H1 (cell line): ENCODE measurements at regions not wholly inside any gene's neighbourhood (a gene's known extent, or its start where the extent isn't known, plus 50 kb on each side); places are given as distances from the start of the nearest gene placed in this dataset.

Experiments used
- CTCF ChIA-PET: fragments of 300-600 bp; sonication (Branson Sonifier 250); formaldehyde crosslinking; loops from one replicate; lab custom pipeline; 2021; ENCODE audit not compliant: partially characterized antibody; lab: Charles Lee
- POLR2A ChIA-PET: fragments of 300-600 bp; sonication (Branson Sonifier 250); formaldehyde crosslinking; loops from one replicate; lab custom pipeline; 2021; ENCODE audit warnings: inconsistent platforms; ENCODE audit not compliant: partially characterized antibody; lab: Charles Lee
- DNase-seq, 2 experiments: peaks; one replicate each; pipeline versions ENCODE4 v3.0.0 to v3.0.0-alpha.2; 2010 to 2022; ENCODE audit warnings: low spot score in 2 of 2, low read depth in 1 of 2, mixed read lengths in 1 of 2
- FAIRE-seq: peaks from 2 replicates; lab custom pipeline; 2011; peaks lifted over from hg19 to GRCh38; lab: Jason Lieb, UNC
- H2AFZ ChIP-seq: 2 replicates; pipeline ENCODE4 v1.8.1; 2012; ENCODE audit warnings: low read length, inconsistent platforms
- H2AK5ac ChIP-seq: 2 replicates; pipeline ENCODE4 v1.6.1; 2013; ENCODE audit warnings: low read depth, low read length
- H2BK120ac ChIP-seq: replicated peaks from 2 replicates; pipeline ENCODE3; 2013; ENCODE audit warnings: low read depth, low read length, inconsistent platforms
- H2BK12ac ChIP-seq: 2 replicates; pipeline ENCODE4 v1.6.1; 2013; ENCODE audit warnings: low read depth, low read length
- H2BK15ac ChIP-seq: 2 replicates; pipeline ENCODE4 v1.6.1; 2013; ENCODE audit warnings: low read length
- H2BK20ac ChIP-seq: 2 replicates; pipeline ENCODE4 v1.6.1; 2013; ENCODE audit warnings: low read length
- H2BK5ac ChIP-seq: 2 replicates; pipeline ENCODE4 v1.6.1; 2013; ENCODE audit warnings: low read depth, low read length
- H3K14ac ChIP-seq: 2 replicates; pipeline ENCODE4 v1.6.1; 2013; ENCODE audit warnings: inconsistent platforms; ENCODE audit not compliant: insufficient read length
- H3K18ac ChIP-seq: 2 replicates; pipeline ENCODE4 v1.6.1; 2013; ENCODE audit warnings: low read length; ENCODE audit errors: extremely low read depth
- H3K23ac ChIP-seq: 2 replicates; pipeline ENCODE4 v1.6.1; 2013; ENCODE audit warnings: inconsistent platforms; ENCODE audit not compliant: insufficient read length
- H3K23me2 ChIP-seq: 2 replicates; pipeline ENCODE4 v1.6.1; 2013; ENCODE audit warnings: low read depth, low read length
- H3K27ac ChIP-seq: 2 replicates; pipeline ENCODE4 v1.6.1; 2011; ENCODE audit warnings: low read depth, low read length, inconsistent platforms
- H3K27me3 ChIP-seq, 4 experiments: replicated peaks in 1 of 4; 1 replicate in 1 of 4; 2 replicates in 3 of 4; pipeline versions ENCODE4 v1.6.1 to v1.8.1; 2011 to 2013; ENCODE audit warnings: low read length in 3 of 4, mild to moderate bottlenecking in 3 of 4, inconsistent platforms in 2 of 4, mixed read lengths in 2 of 4, moderate library complexity in 1 of 4; ENCODE audit not compliant: control insufficient read depth in 3 of 4, insufficient read depth in 3 of 4; ENCODE audit errors: extremely low read depth in 1 of 4
- H3K36me3 ChIP-seq, 4 experiments: 2 replicates each; pipeline versions ENCODE4 v1.6.1 to v1.8.1; 2011 to 2013; ENCODE audit warnings: mild to moderate bottlenecking in 4 of 4, low read length in 3 of 4, moderate library complexity in 2 of 4, control low read depth in 1 of 4, inconsistent platforms in 1 of 4; ENCODE audit not compliant: insufficient read depth in 4 of 4, control insufficient read depth in 2 of 4
- H3K4ac ChIP-seq: replicated peaks from 2 replicates; pipeline ENCODE3; 2013; ENCODE audit warnings: low read length, low read depth, mixed read lengths, inconsistent platforms; ENCODE audit not compliant: insufficient read length
- H3K4me1 ChIP-seq, 4 experiments: replicated peaks in 1 of 4; 1 replicate in 1 of 4; 2 replicates in 3 of 4; pipeline versions ENCODE4 v1.6.1 to v1.8.1; 2011 to 2013; ENCODE audit warnings: low read length in 3 of 4, inconsistent platforms in 2 of 4, mixed read lengths in 1 of 4; ENCODE audit not compliant: insufficient read depth in 4 of 4, control insufficient read depth in 3 of 4
- H3K4me2 ChIP-seq, 2 experiments: 2 replicates each; pipeline versions ENCODE4 v1.6.1 to v1.8.1; 2011 to 2013; ENCODE audit warnings: low read depth in 2 of 2, low read length in 2 of 2, control low read depth in 1 of 2, inconsistent platforms in 1 of 2, mild to moderate bottlenecking in 1 of 2; ENCODE audit not compliant: insufficient read depth in 1 of 2
- H3K4me3 ChIP-seq, 4 experiments: fragments of 200-600, 300-600 bp in 1 of 4; sonication (generic), shearing (Covaris generic), sonication (Bioruptor Twin) in 1 of 4; 2 replicates each; pipeline versions ENCODE4 v1.5.1 to v1.8.1; 2011 to 2016; ENCODE audit warnings: low read length in 4 of 4, low read depth in 3 of 4, control low read depth in 2 of 4, inconsistent platforms in 2 of 4, mild to moderate bottlenecking in 2 of 4, mixed read lengths in 1 of 4, moderate library complexity in 1 of 4; ENCODE audit not compliant: insufficient read depth in 2 of 4; ENCODE audit errors: extremely low read depth in 1 of 4
- H3K56ac ChIP-seq: replicated peaks from 2 replicates; pipeline ENCODE3; 2013; ENCODE audit warnings: low read depth, mild to moderate bottlenecking, mixed read lengths, low read length, inconsistent platforms; ENCODE audit not compliant: insufficient read length
- H3K79me1 ChIP-seq: 2 replicates; pipeline ENCODE4 v1.6.1; 2013; ENCODE audit warnings: low read depth, low read length, control low read depth
- H3K79me2 ChIP-seq, 2 experiments: 2 replicates each; pipeline versions ENCODE4 v1.6.1 to v1.8.1; 2012 to 2013; ENCODE audit warnings: low read length in 2 of 2, mild to moderate bottlenecking in 2 of 2, inconsistent platforms in 1 of 2; ENCODE audit not compliant: insufficient read depth in 2 of 2, control insufficient read depth in 1 of 2
- H3K9ac ChIP-seq, 4 experiments: replicated peaks in 1 of 4; 1 replicate in 1 of 4; 2 replicates in 3 of 4; pipeline versions ENCODE4 v1.6.1 to v1.8.1; 2011 to 2013; ENCODE audit warnings: low read depth in 3 of 4, low read length in 3 of 4, control low read depth in 2 of 4, mild to moderate bottlenecking in 2 of 4, moderate library complexity in 2 of 4, inconsistent platforms in 1 of 4; ENCODE audit errors: extremely low read depth in 1 of 4
- H3K9me3 ChIP-seq, 2 experiments: 2 replicates each; pipeline versions ENCODE4 v1.6.1 to v1.8.1; 2012 to 2013; ENCODE audit warnings: mild to moderate bottlenecking in 2 of 2, moderate library complexity in 2 of 2, control low read depth in 1 of 2, inconsistent platforms in 1 of 2, low read depth in 1 of 2, low read length in 1 of 2, mixed read lengths in 1 of 2; ENCODE audit not compliant: insufficient read depth in 2 of 2
- H4K20me1 ChIP-seq, 2 experiments: replicated peaks in 1 of 2; 2 replicates each; pipeline versions ENCODE3 to v1.8.1; 2011 to 2013; ENCODE audit warnings: inconsistent platforms in 2 of 2, low read length in 2 of 2, mild to moderate bottlenecking in 1 of 2; ENCODE audit not compliant: insufficient read depth in 2 of 2, control insufficient read depth in 1 of 2
- H4K5ac ChIP-seq: 2 replicates; pipeline ENCODE4 v1.6.1; 2013; ENCODE audit warnings: low read length, low read depth, mixed read lengths, inconsistent platforms; ENCODE audit not compliant: insufficient read length
- H4K8ac ChIP-seq: 2 replicates; pipeline ENCODE4 v1.8.0; 2013; ENCODE audit warnings: mild to moderate bottlenecking, moderate library complexity, low read length, inconsistent platforms; ENCODE audit not compliant: insufficient read depth; ENCODE audit errors: extremely low read depth
- H4K91ac ChIP-seq: replicated peaks from 2 replicates; pipeline ENCODE3; 2013; ENCODE audit warnings: low read length, mixed read lengths, inconsistent platforms; ENCODE audit not compliant: insufficient read length
- ATF2 ChIP-seq: IDR thresholded peaks from 2 replicates; pipeline ENCODE4 v1.6.1; 2012; ENCODE audit warnings: low read length, inconsistent platforms
- ATF3 ChIP-seq: IDR thresholded peaks from 2 replicates; pipeline ENCODE4 v1.6.1; 2011; ENCODE audit warnings: low read depth, mild to moderate bottlenecking, low read length; ENCODE audit not compliant: insufficient read depth
- BRCA1 ChIP-seq: IDR thresholded peaks from 2 replicates; pipeline ENCODE4 v1.6.1; 2012; ENCODE audit warnings: low read depth, low read length, improper control_type of control experiment
- E2F6 ChIP-seq: IDR thresholded peaks from 2 replicates; pipeline ENCODE4 v1.6.1; 2012; ENCODE audit warnings: inconsistent platforms
- GABPA ChIP-seq: IDR thresholded peaks from 2 replicates; pipeline ENCODE4 v1.6.1; 2011; ENCODE audit warnings: mild to moderate bottlenecking, low read length, moderate library complexity, borderline replicate concordance; ENCODE audit not compliant: insufficient read depth
- KDM5A ChIP-seq: fragments of 200-600 bp; IDR thresholded peaks from 2 replicates; pipeline ENCODE4 v1.7.1; 2012; ENCODE audit warnings: mild to moderate bottlenecking, low read length, inconsistent platforms, mixed read lengths
- POU5F1 ChIP-seq: IDR thresholded peaks from 2 replicates; pipeline ENCODE4 v1.6.1; 2011; ENCODE audit warnings: low read depth, mild to moderate bottlenecking, low read length, moderate library complexity
- SIN3A ChIP-seq, 2 experiments: IDR thresholded peaks in 1 of 2; conservative IDR thresholded peaks in 1 of 2; 2 replicates each; pipeline ENCODE4 v1.6.1; 2011 to 2012; ENCODE audit warnings: low read length in 2 of 2, improper control_type of control experiment in 1 of 2, low read depth in 1 of 2, mild to moderate bottlenecking in 1 of 2
- SUZ12 ChIP-seq: fragments of 200-600 bp; sonication (generic); IDR thresholded peaks from 2 replicates; pipeline ENCODE4 v1.6.1; 2012; ENCODE audit warnings: mild to moderate bottlenecking, inconsistent platforms, low read length, moderate library complexity, mixed read lengths
- TEAD4 ChIP-seq: IDR thresholded peaks from 2 replicates; pipeline ENCODE4 v1.6.1; 2012; ENCODE audit warnings: low read depth, low read length, inconsistent platforms, mixed read lengths
- ZNF274 ChIP-seq: IDR thresholded peaks from 2 replicates; pipeline ENCODE4 v1.7.0; 2012; ENCODE audit warnings: low read length, borderline replicate concordance; ENCODE audit errors: extremely low read depth
- WGBS, 2 experiments: shearing (Covaris generic) in 1 of 2; methylation state at CpG; one replicate each; pipeline versions ENCODE4 v1.1.6 to v1.1.7; 2013 to 2015; ENCODE audit warnings: low lambda C conversion rate in 2 of 2, mixed read lengths in 2 of 2, inconsistent platforms in 1 of 2, low coverage in 1 of 2, missing lambda C conversion rate in 1 of 2; ENCODE audit not compliant: insufficient replicate concordance in 2 of 2, insufficient coverage in 1 of 2, insufficient read length in 1 of 2; ENCODE audit errors: extremely low coverage in 1 of 2, missing lambda C conversion rate in 1 of 2; 5-methylcytosine and 5-hydroxymethylcytosine counted together

GRCh38 chr10:131669838-131670237 lies 231.0 kb upstream of the PPP2R2D start:
- Histone ChIP-seq H3K4me1 (no peaks in the 10 kb centered on the region; a peak in 1 of 7 replicates), H3K4ac (no peak overlapping the region), H3K18ac (no peak overlapping the region), H2BK5ac (no peak overlapping the region), H3K56ac (no peak overlapping the region), H3K36me3 (no peaks in the 10 kb centered on the region), H3K4me2 (no peak overlapping the region), H4K8ac (no peak overlapping the region), H4K5ac (no peak overlapping the region), H4K20me1 (no peaks in the 10 kb centered on the region), H3K14ac (no peak overlapping the region), H2BK12ac (no peak overlapping the region), H2AK5ac (no peak overlapping the region), H2BK120ac (no peak overlapping the region), H3K79me2 (no peaks in the 10 kb centered on the region), H2BK20ac (no peak overlapping the region), H2AFZ (no peak overlapping the region), H2BK15ac (no peak overlapping the region), H3K4me3 (no peak overlapping the region), H3K9ac (no peak overlapping the region), H3K23me2 (peaks cover 5% of the 10 kb centered on the region; the same call in 1 of the 2 replicates), H3K27me3 (no peaks in the 10 kb centered on the region), H3K79me1 (no peaks in the 10 kb centered on the region), H3K9me3 (peaks cover 0 to 6% of the 10 kb centered on the region in 2 experiments; a peak in 2 of 4 replicates), H3K27ac (no peak overlapping the region), H3K23ac (no peak overlapping the region), H4K91ac (no peak overlapping the region)
- WGBS, 2 experiments = 79% methylated on average over 1 of the region's 1 CpG; no CpG with 5 or more reads in 1 of the 2 experiments
- ChIA-PET POLR2A (no interaction called here), CTCF (interaction anchor here (0.8 to 1.5 kb wide), 5 partner anchors 14 to 116 kb away, joined by 3 to 4 read pairs (median 4); no protein-coding TSS in a partner anchor)
- DNase-seq (no peak), FAIRE-seq (no peak)
- TF ChIP-seq ZNF274 (no peak), E2F6 (no peak), POU5F1 (no peak), ATF2 (no peak), TEAD4 (no peak), ATF3 (no peak), SIN3A (conservative IDR thresholded peaks at IDR 0.05 in 1 of 2, IDR thresholded peaks at IDR 0.05 in 1 of 2; ENCODE audit: low read depth in 1 of 2, low read length in 2 of 2) (no peak), KDM5A (no peak), BRCA1 (no peak), SUZ12 (no peak), GABPA (no peak)
